ENCODE measurements at regions not wholly inside any gene's neighbourhood (a gene's known extent, or its start where the extent isn't known, plus 50 kb on each side); places are given as distances from the start of the nearest gene placed in this dataset.

DNA sequence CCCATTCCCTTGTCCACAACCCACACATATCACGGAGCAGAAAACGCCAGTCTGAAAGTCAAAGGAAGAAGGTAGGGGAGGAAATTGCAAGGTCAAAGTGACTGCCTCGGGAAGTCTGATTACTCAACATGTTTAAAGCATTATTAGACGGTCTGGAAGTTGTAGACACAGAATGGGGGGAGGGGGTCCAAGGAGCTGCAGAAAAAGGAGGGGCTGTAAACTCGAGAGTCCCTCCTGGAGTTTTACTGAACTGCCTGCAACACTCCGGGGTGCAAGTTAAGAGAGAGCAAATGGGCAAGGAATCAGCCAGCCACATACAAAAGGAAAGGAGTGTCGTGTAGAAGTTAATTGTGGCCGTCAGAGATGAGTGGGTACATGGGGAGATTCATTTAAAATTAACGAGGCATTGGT is 417.7 kb upstream of the JARID2 start:
- H3K4me3 ChIP-seq (ENCODE audit: low read depth, low read length): no peak overlapping the region
- TF ChIP-seq, protein P1, sequence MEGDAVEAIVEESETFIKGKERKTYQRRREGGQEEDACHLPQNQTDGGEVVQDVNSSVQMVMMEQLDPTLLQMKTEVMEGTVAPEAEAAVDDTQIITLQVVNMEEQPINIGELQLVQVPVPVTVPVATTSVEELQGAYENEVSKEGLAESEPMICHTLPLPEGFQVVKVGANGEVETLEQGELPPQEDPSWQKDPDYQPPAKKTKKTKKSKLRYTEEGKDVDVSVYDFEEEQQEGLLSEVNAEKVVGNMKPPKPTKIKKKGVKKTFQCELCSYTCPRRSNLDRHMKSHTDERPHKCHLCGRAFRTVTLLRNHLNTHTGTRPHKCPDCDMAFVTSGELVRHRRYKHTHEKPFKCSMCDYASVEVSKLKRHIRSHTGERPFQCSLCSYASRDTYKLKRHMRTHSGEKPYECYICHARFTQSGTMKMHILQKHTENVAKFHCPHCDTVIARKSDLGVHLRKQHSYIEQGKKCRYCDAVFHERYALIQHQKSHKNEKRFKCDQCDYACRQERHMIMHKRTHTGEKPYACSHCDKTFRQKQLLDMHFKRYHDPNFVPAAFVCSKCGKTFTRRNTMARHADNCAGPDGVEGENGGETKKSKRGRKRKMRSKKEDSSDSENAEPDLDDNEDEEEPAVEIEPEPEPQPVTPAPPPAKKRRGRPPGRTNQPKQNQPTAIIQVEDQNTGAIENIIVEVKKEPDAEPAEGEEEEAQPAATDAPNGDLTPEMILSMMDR (IDR thresholded peaks at IDR 0.05; ENCODE audit: low read depth, low read length): no peak
- no peak for DNase-seq (ENCODE audit: low read depth, low spot score)
- in situ Hi-C loops (cut with HindIII; ENCODE audit: low sequenced_read_pairs): no loop called here

DNA sequence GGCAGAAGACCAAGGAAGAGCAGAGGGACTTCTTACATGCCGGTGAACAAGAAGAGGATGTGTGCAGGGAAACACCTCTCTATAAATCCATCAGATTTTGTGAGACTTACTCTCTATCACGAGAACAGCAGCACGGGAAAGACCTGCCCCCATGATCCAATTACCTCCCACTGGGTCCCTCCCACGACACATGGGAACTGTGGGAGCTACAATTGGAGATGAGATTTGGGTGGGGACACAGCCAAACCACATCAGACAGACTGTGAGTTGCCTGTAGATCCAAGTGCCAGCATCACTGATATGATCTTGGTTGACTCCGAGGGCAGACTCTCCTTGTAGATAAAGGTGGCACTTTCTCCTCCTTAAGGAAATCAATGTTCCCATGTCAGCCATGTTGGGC is 414.8 kb upstream of the JARID2 start:
- no peak overlapping the region for H3K4me3 ChIP-seq (ENCODE audit: low read depth, low read length)
- TF ChIP-seq, protein P1 (IDR thresholded peaks at IDR 0.05; ENCODE audit: low read depth, low read length): no peak
- in situ Hi-C loops (cut with HindIII; ENCODE audit: low sequenced_read_pairs): no loop called here
- DNase-seq (ENCODE audit: low read depth, low spot score): no peak

DNA sequence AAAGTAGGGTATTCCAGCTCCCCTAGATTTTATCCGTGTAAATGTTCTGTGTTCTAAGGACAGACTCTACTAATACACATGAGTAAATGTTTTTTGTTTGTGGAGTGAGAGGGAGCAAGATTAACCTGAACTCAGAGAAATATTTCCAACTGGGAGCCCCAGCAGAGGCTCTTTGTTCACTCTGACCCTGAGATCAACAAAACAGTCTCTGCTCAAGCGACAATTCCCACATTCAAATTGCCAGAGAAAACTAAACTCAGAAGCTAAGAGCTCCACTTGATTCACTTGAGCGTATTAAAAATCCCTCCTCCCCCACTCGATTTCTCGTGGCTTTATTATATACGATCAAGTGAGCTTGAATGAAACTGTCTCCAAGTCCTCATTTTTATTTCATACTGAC is 413.9 kb upstream of the JARID2 start:
- DNase-seq (ENCODE audit: low read depth, low spot score): peak; percentile 35
- TF ChIP-seq, protein P1 (IDR thresholded peaks at IDR 0.05; ENCODE audit: low read depth, low read length): no peak
- H3K4me3 ChIP-seq (ENCODE audit: low read depth, low read length): no peak overlapping the region
- in situ Hi-C loops (cut with HindIII; ENCODE audit: low sequenced_read_pairs): no loop called here

DNA sequence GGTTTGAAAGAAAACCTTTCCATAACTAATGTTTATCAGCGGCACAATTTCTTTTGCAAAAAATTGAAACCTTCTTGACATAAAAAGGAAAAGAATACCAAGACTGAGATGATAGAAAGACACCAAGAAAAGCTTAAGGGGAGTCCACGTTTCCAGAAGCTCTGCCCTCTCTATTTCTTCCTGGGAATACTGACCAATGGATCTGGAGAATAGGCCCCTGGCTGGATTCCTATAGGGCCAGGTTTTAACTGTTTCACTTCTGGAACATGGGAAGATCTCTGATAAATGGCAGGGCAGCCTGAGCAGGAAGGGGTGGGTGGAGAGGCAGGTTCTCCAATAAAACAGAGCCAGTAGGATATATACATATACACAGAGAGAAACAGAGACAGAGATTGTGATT is 413.4 kb upstream of the JARID2 start:
- in situ Hi-C loops (cut with HindIII; ENCODE audit: low sequenced_read_pairs): no loop called here
- DNase-seq (ENCODE audit: low read depth, low spot score): no peak
- TF ChIP-seq, protein P1 (IDR thresholded peaks at IDR 0.05; ENCODE audit: low read depth, low read length): no peak
- H3K4me3 ChIP-seq (ENCODE audit: low read depth, low read length): no peak overlapping the region

DNA sequence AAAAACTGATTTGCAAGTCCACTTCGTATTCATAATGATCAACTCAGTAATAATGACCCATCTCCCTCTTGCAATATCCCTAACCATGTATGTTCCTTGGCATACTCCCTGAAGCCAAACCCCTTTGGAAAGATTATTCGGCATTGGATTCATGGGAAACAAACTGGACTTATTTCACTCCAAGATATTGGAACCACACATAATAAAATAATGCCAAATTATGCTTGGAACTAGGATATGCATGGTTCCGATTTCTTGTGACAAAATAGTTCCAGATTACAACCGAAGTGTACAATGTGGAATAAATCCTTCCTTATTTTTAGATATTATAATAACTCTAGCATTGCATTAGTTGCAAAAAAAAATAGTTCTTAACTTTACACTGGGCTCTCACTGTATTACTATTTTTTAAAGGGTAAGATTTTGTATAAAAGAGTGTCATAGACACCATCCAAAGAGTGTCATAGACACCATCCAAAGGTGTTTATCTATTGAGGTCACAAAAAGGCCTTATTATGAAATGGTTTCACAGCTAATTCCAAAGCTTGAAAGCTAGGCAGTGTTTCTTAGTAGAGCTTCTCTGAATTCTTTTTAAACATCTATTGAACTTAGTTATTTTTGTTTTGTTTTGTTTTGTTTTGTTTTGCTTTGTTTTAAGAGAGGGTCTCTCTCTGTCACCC is 410.9 kb upstream of the JARID2 start:
- in situ Hi-C loops (cut with HindIII; ENCODE audit: low sequenced_read_pairs): no loop called here
- TF ChIP-seq, protein P1 (IDR thresholded peaks at IDR 0.05; ENCODE audit: low read depth, low read length): no peak
- no peak overlapping the region for H3K4me3 ChIP-seq (ENCODE audit: low read depth, low read length)
- DNase-seq (ENCODE audit: low read depth, low spot score): no peak

DNA sequence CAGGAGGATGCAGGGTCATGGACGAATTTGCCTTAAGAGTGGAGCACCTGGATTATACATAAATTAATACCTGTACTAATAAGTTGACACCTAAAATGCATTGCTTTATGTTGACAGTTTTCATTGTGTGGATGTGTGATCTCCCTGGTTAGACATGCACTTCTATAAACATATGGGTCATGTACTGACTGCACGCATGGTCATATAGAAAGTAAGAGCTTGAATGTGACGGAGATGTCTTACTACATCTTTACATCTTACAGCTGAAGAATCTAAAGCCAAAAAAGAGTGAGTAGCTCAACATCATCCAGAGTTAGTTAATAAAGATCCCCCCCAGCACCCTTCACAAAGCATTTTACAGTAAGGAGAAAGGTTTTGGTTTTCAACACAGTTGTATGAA is 408.4 kb upstream of the JARID2 start:
- H3K4me3 ChIP-seq (ENCODE audit: low read depth, low read length): no peak overlapping the region
- TF ChIP-seq, protein P1 (IDR thresholded peaks at IDR 0.05; ENCODE audit: low read depth, low read length): no peak
- no peak for DNase-seq (ENCODE audit: low read depth, low spot score)
- in situ Hi-C loops (cut with HindIII; ENCODE audit: low sequenced_read_pairs): no loop called here

Data from astrocyte of the spinal cord (primary cell).